ENCODE measurements at regions not wholly inside any gene's neighbourhood (a gene's known extent, or its start where the extent isn't known, plus 50 kb on each side); places are given as distances from the start of the nearest gene placed in this dataset.

DNA sequence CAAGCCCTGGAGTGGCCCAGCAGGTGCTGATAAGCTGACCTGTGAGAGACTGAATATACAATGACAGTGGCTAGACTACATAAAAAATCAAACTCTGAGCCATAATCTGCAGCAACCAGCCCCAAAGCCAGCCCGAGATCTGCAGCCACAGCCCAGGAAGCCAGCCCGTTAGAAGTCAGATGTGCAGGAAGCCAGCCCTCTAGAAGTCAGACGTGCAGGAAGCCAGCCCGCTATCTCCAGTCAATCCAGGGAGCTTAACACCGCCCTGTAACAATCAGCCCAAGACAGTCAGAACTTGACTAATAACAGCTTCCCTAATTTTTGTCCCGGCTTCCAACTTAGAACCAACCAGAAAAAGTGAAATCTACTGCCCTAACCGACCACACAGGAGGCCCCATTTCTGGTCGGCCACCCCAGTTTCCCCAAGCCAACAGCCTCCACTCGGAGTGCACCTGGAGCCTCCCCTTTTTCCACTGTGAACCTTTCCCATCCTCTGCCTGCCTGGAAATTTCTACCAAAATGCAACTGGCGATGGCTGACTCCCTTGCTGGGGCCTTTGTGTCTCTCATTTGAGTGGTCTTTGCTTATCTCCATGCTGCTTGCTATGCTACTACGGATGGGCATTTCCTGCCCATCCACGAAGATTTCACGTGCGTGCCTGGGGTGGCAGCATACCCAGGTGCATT lies 769.3 kb downstream of the KCNJ18 start:
- no peak for DNase-seq
- H3K4me3 Mint-ChIP-seq, result no peak overlapping the region
- ChIA-PET CTCF (no interaction called here), POLR2A (no interaction called here)
- H3K27ac Mint-ChIP-seq, result no peak overlapping the region
- no peaks in the 10 kb centered on the region for H3K27me3 Mint-ChIP-seq
- H3K4me1 Mint-ChIP-seq, result no peaks in the 10 kb centered on the region
- H3K9me3 Mint-ChIP-seq, result peaks cover 45% of the 10 kb centered on the region
- no peaks in the 10 kb centered on the region for H3K36me3 Mint-ChIP-seq (ENCODE audit: low read depth)

DNA sequence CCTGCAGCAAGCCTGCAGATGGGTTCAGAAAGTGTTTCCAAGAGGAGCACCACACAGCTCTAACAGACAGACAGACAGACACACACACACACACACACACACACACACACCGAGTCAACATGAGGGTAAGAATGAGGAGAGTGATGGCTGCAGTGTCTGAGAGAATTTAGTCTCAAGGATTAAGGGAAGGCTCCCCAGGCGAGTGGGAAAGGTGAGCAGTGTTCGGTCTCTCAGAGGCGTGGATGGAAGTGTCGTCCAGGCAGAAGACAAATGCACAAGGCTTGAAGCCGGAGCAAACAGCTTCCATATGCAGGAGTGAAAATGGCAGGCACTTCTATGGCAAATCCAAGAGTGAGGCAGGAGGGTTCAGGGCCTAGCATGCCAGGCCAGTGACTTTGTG lies 770.1 kb downstream of the KCNJ18 start:
- no peaks in the 10 kb centered on the region for H3K4me1 Mint-ChIP-seq
- H3K4me3 Mint-ChIP-seq, result no peak overlapping the region
- peaks cover 44% of the 10 kb centered on the region for H3K9me3 Mint-ChIP-seq
- no peaks in the 10 kb centered on the region for H3K27me3 Mint-ChIP-seq
- CTCF ChIA-PET, result no interaction called here
- POLR2A ChIA-PET, result no interaction called here
- H3K27ac Mint-ChIP-seq, result no peak overlapping the region
- no peak for DNase-seq
- H3K36me3 Mint-ChIP-seq (ENCODE audit: low read depth), result no peaks in the 10 kb centered on the region

- ChIA-PET CTCF (no interaction called here), POLR2A (no interaction called here)
- no peak for DNase-seq
- H3K4me1 Mint-ChIP-seq, result no peaks in the 10 kb centered on the region
- H3K9me3 Mint-ChIP-seq, result peaks cover 43% of the 10 kb centered on the region
- H3K27ac Mint-ChIP-seq, result no peak overlapping the region
- no peak overlapping the region for H3K4me3 Mint-ChIP-seq
- H3K27me3 Mint-ChIP-seq, result no peaks in the 10 kb centered on the region
- no peaks in the 10 kb centered on the region for H3K36me3 Mint-ChIP-seq (ENCODE audit: low read depth)
Measured at GRCh38 chr17:22463110-22463850, 771.0 kb downstream of the KCNJ18 start.

DNA sequence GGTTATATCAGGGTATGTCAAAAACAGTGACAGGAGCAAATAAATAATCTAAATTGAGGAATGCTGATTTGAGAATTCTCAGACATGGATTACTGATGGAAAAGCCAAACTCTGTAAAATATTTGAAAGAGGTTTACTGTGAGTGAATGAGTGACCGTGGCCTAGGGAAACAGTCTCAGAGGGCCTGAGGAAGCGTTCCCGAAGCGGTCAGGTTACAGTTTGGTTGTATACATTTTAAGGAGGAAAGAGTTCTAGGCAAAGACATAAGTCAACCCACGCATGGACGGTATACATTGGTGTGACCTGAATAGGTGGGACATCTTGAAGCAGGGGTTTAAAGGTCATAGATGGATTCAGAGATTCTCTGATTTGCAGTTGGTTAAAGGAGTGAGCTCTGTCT lies 771.7 kb downstream of the KCNJ18 start:
- CTCF ChIA-PET, result no interaction called here
- no peak overlapping the region for H3K4me3 Mint-ChIP-seq

GRCh38 chr17:22467720-22468119 lies 775.4 kb downstream of the KCNJ18 start:
- H3K36me3 Mint-ChIP-seq (ENCODE audit: low read depth), result no peaks in the 10 kb centered on the region
- peaks cover 37% of the 10 kb centered on the region for H3K9me3 Mint-ChIP-seq
- H3K4me3 Mint-ChIP-seq, result no peak overlapping the region
- no peaks in the 10 kb centered on the region for H3K4me1 Mint-ChIP-seq
- no peak overlapping the region for H3K27ac Mint-ChIP-seq
- no peak for DNase-seq
- ChIA-PET POLR2A (no interaction called here), CTCF (no interaction called here)
- no peaks in the 10 kb centered on the region for H3K27me3 Mint-ChIP-seq

More for the DNA sequence above, 771.7 kb downstream of the KCNJ18 start:
- H3K9me3 Mint-ChIP-seq, result peaks cover 44% of the 10 kb centered on the region
- POLR2A ChIA-PET, result no interaction called here
- no peaks in the 10 kb centered on the region for H3K27me3 Mint-ChIP-seq
- no peaks in the 10 kb centered on the region for H3K4me1 Mint-ChIP-seq
- no peak for DNase-seq
- no peaks in the 10 kb centered on the region for H3K36me3 Mint-ChIP-seq (ENCODE audit: low read depth)
- no peak overlapping the region for H3K27ac Mint-ChIP-seq

GRCh38 chr17:22469101-22469880 lies 777.0 kb downstream of the KCNJ18 start:
- Mint-ChIP-seq H3K36me3 (ENCODE audit: low read depth) (no peaks in the 10 kb centered on the region), H3K27ac (no peak overlapping the region), H3K9me3 (peaks cover 24% of the 10 kb centered on the region), H3K4me1 (no peaks in the 10 kb centered on the region), H3K4me3 (no peak overlapping the region), H3K27me3 (no peaks in the 10 kb centered on the region)
- no peak for DNase-seq
- ChIA-PET CTCF (no interaction called here), POLR2A (no interaction called here)

- H3K27ac Mint-ChIP-seq, result no peak overlapping the region
- ChIA-PET POLR2A (no interaction called here), CTCF (no interaction called here)
- no peaks in the 10 kb centered on the region for H3K27me3 Mint-ChIP-seq
- no peaks in the 10 kb centered on the region for H3K36me3 Mint-ChIP-seq (ENCODE audit: low read depth)
- H3K4me3 Mint-ChIP-seq, result no peak overlapping the region
- no peaks in the 10 kb centered on the region for H3K4me1 Mint-ChIP-seq
- no peak for DNase-seq
- peaks cover 21% of the 10 kb centered on the region for H3K9me3 Mint-ChIP-seq
Measured at GRCh38 chr17:22469941-22470340, 777.6 kb downstream of the KCNJ18 start.

DNA sequence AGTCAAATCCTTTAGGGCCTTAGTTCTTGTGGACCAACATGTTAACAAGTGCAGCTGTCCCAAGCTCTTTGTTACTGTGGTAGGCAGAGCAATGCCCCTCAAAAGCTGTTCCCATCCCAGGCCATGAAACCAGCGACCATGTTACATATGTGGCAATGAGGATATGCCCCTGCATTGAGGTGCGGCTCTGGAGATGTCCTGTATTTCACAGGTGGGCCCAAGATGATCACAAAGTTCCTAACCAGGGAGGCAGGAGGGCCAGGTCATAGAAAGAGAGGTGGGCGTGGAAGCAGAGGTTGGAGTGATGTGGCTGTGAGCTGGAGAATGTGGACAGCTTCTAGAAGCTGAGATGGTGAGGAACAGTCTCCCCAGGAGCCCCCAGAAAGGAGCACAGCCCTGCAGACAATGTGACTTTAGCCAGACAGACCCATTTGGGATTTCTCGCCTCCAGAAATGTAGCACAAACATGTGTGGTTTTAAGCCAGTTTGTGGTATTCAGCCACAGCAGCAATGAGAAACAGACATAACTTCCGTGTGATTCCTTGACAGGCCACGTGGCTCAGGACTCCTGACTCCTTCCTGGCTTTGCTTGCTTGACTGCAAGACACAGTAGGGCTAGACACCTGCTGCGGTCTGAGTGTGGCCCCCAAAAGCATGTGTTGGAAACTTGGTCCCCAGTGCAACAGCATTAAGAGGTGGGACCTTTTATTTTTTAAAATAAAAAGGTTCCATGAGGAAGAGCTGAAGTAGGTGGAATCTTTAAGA lies 778.3 kb downstream of the KCNJ18 start:
- ChIA-PET CTCF (no interaction called here), POLR2A (no interaction called here)
- no peak for DNase-seq
- Mint-ChIP-seq H3K4me3 (no peak overlapping the region), H3K36me3 (ENCODE audit: low read depth) (no peaks in the 10 kb centered on the region), H3K27me3 (no peaks in the 10 kb centered on the region), H3K27ac (no peak overlapping the region), H3K9me3 (peaks cover 18% of the 10 kb centered on the region), H3K4me1 (no peaks in the 10 kb centered on the region)

DNA sequence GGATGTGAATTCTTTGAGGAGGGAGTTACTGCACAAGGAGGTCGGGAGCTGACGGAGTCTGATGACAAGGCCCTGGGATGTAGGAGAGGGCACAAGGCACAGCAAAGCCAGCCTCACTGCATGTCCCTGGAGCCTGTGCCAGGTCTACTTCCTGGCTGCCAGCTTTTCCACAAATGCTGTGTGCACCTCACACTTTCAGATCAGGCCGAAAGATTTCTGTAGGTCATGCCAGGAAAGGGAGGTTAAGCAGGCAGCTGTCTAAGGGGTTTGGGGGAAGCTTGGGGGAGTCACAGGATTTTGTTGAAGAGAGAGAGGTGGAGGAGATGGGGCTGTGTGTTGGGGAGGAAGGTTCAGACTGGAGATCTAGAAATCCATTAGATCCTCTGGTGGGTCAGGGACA lies 792.5 kb downstream of the KCNJ18 start:
- H3K4me1 Mint-ChIP-seq, result no peaks in the 10 kb centered on the region
- DNase-seq, result no peak
- ChIA-PET CTCF (no interaction called here), POLR2A (no interaction called here)
- no peaks in the 10 kb centered on the region for H3K36me3 Mint-ChIP-seq (ENCODE audit: low read depth)
- H3K27ac Mint-ChIP-seq, result no peak overlapping the region
- H3K4me3 Mint-ChIP-seq, result no peak overlapping the region
- H3K27me3 Mint-ChIP-seq, result no peaks in the 10 kb centered on the region
- peaks cover 36% of the 10 kb centered on the region for H3K9me3 Mint-ChIP-seq

DNA sequence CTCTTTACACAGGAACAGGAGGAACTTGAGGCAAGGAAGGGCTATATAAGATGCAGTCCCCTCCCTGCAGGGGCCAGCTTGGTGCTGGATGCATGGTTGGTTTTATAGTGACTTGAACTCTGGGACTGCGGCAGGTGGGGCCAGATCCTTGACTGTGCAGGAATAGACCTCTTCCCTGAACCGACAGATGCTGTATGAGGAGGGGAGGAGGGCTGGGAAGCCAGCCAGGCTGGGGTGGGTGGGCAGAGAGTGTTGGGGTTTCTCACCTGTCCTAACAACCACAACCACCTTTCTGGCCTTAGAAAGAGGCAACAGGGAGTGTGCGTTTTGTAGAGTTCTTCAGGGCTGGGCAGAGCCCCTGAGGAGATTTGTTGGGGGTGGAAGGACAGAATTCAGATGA lies 798.1 kb downstream of the KCNJ18 start:
- Mint-ChIP-seq H3K27ac (no peak overlapping the region), H3K27me3 (no peaks in the 10 kb centered on the region), H3K36me3 (ENCODE audit: low read depth) (no peaks in the 10 kb centered on the region), H3K4me3 (no peak overlapping the region), H3K9me3 (peaks cover 26% of the 10 kb centered on the region), H3K4me1 (no peaks in the 10 kb centered on the region)
- ChIA-PET CTCF (no interaction called here), POLR2A (no interaction called here)
- DNase-seq, result no peak

DNA sequence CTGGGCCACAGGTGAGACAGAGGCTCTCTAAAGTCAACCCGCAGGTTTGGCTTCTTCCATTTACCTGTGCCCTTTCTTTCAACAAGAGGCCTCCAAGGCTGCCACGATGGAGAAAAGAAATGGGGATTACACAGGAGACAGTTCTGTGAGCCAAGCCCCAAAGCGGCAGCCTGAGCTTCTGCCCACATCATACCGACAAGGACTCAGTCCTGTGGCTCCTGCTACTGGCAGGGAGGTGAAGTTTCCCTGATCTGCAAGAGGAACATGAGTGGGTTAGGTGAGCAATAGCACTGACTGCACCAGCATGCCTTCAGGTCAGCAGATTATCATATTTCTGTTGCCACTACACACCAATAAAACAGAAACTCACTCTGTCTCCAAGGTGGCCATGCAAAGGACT lies 800.0 kb downstream of the KCNJ18 start:
- CTCF ChIA-PET, result no interaction called here
- H3K36me3 Mint-ChIP-seq (ENCODE audit: low read depth), result no peaks in the 10 kb centered on the region
- H3K27ac Mint-ChIP-seq, result no peak overlapping the region
- peaks cover 23% of the 10 kb centered on the region for H3K9me3 Mint-ChIP-seq
- no peak for DNase-seq
- H3K4me1 Mint-ChIP-seq, result no peaks in the 10 kb centered on the region
- POLR2A ChIA-PET, result no interaction called here
- no peaks in the 10 kb centered on the region for H3K27me3 Mint-ChIP-seq
- no peak overlapping the region for H3K4me3 Mint-ChIP-seq

DNA sequence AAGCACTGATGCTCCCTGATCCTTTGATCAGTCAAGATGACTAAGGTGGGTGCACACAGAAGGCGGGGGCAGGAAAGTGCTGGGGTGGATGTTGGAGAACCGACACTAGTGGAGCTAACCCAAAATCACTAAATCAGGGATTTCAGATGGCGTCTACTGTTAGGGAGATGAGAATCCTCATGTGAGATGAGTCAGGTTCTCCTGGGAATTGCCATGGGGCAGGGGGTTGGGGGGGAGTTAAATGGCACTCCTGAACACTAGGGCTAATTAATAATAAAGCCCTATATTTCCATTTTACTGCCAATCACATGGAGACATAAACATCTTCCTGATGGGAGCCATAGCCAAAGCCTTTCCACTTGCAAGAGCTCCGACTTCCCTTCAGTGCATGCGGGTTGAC lies 804.1 kb downstream of the KCNJ18 start:
- H3K27ac Mint-ChIP-seq, result no peak overlapping the region
- H3K36me3 Mint-ChIP-seq (ENCODE audit: low read depth), result no peaks in the 10 kb centered on the region
- ChIA-PET CTCF (no interaction called here), POLR2A (no interaction called here)
- H3K4me1 Mint-ChIP-seq, result no peaks in the 10 kb centered on the region
- no peak for DNase-seq
- no peaks in the 10 kb centered on the region for H3K27me3 Mint-ChIP-seq
- H3K9me3 Mint-ChIP-seq, result peaks cover 27% of the 10 kb centered on the region
- H3K4me3 Mint-ChIP-seq, result no peak overlapping the region

GRCh38 chr17:22503322-22503899 lies 811.1 kb downstream of the KCNJ18 start:
- H3K4me3 Mint-ChIP-seq, result no peak overlapping the region

More at GRCh38 chr17:22503322-22503899, 811.1 kb downstream of the KCNJ18 start:
- ChIA-PET CTCF (no interaction called here), POLR2A (no interaction called here)
- H3K4me1 Mint-ChIP-seq, result no peaks in the 10 kb centered on the region
- H3K36me3 Mint-ChIP-seq (ENCODE audit: low read depth), result no peaks in the 10 kb centered on the region
- peaks cover 33% of the 10 kb centered on the region for H3K9me3 Mint-ChIP-seq
- no peaks in the 10 kb centered on the region for H3K27me3 Mint-ChIP-seq
- no peak overlapping the region for H3K27ac Mint-ChIP-seq
- DNase-seq, result no peak

Data from activated CD4-positive, alpha-beta memory T cell treated with anti-CD3 and anti-CD28 coated beads, Interleukin-2, amount 10 ng/mL, durations not matched to agents 7 days and 5 days (primary cell).